Lower leg skin (tissue), 3 donors: ENCODE measurements at regions not wholly inside any gene's neighbourhood (a gene's known extent, or its start where the extent isn't known, plus 50 kb on each side); places are given as distances from the start of the nearest gene placed in this dataset.

ENCODE experiments used
- CTCF ChIP-seq, 3 donors: fragments of 450-650 bp; IDR thresholded peaks; one replicate each; pipeline ENCODE4 v1.5.1; 2016; ENCODE audit warnings: antibody characterized with exemption in 3 of 3, mild to moderate bottlenecking in 3 of 3, moderate library complexity in 2 of 3
- POLR2A ChIP-seq, 2 donors: fragments of 450-650 bp; IDR thresholded peaks; one replicate each; pipeline ENCODE4 v1.6.1; 2016 to 2017; ENCODE audit warnings: antibody characterized with exemption in 2 of 2, mild to moderate bottlenecking in 1 of 2, moderate library complexity in 1 of 2

- no peak for TF ChIP-seq CTCF (IDR thresholded peaks at IDR 0.05)
- TF ChIP-seq POLR2A (IDR thresholded peaks at IDR 0.05): no peak
Observed at GRCh38 chr5:167732499-167732898, 558.9 kb upstream of the WWC1 start.
